Lower lobe of right lung (tissue), 2 donors: ENCODE measurements at regions not wholly inside any gene's neighbourhood (a gene's known extent, or its start where the extent isn't known, plus 50 kb on each side); places are given as distances from the start of the nearest gene placed in this dataset.

Experiments
- ATAC-seq, 2 donors: fragments of 200-7000 bp; cut with Tn5 transposase; one replicate each; pipeline ENCODE4 v1.9.1; 2020 to 2022; ENCODE audit warnings: mild to moderate bottlenecking in 2 of 2, moderate library complexity in 2 of 2
- DNase-seq: peaks from one replicate; pipeline ENCODE4 v3.0.0-alpha.2; 2020
- H3K27ac ChIP-seq: fragments of 200-600 bp; one replicate; pipeline ENCODE4 v1.8.0; 2022
- H3K27me3 ChIP-seq: fragments of 200-600 bp; one replicate; pipeline ENCODE4 v1.8.0; 2022; ENCODE audit warnings: low read depth
- H3K36me3 ChIP-seq: fragments of 200-600 bp; one replicate; pipeline ENCODE4 v1.8.0; 2022; ENCODE audit warnings: mild to moderate bottlenecking
- H3K4me1 ChIP-seq: fragments of 200-600 bp; one replicate; pipeline ENCODE4 v1.8.0; 2022
- H3K4me3 ChIP-seq: fragments of 200-600 bp; one replicate; pipeline ENCODE4 v1.8.0; 2022; ENCODE audit warnings: mild to moderate bottlenecking
- H3K9me3 ChIP-seq: fragments of 200-600 bp; one replicate; pipeline ENCODE4 v1.8.0; 2022
- intact Hi-C: fragments of 100-400 bp; cut with DNase I; formaldehyde crosslinking; loops from one replicate; pipeline ENCODE4 v1.11.0; 2022
- TF ChIP-seq, protein P1 (sequence below): fragments of 200-600 bp; IDR thresholded peaks from one replicate; pipeline ENCODE4 v1.8.0; 2022; ENCODE audit warnings: antibody characterized with exemption, mild to moderate bottlenecking
- donor health status: DM: no; HTN: yes; CAD: no; lungs with severe emphysema.

DNA sequence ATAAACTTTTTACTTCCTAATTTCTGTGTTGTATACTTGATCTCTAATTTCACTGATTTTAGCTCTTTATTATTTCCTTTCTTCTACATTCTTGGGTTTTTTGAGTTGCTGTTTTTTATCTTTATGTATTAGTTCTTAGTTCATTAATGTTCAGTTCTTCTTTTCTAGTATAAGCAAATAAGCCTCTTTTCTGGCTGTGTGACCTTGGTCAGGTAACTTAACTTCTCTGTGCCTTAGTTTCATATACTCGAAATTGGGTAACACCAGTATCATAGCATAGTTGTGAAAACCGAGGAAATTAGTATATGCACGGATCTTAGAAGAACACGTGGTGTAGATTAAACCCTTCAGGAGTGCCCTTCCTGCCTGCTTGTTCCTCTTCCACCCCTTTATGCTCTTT, 130.2 kb upstream of the C1QTNF9B start:
- intact Hi-C loops = loop anchor here (10.0 kb wide), 1 partner anchor 197 kb away; no protein-coding TSS in a partner anchor
- TF ChIP-seq, protein P1, sequence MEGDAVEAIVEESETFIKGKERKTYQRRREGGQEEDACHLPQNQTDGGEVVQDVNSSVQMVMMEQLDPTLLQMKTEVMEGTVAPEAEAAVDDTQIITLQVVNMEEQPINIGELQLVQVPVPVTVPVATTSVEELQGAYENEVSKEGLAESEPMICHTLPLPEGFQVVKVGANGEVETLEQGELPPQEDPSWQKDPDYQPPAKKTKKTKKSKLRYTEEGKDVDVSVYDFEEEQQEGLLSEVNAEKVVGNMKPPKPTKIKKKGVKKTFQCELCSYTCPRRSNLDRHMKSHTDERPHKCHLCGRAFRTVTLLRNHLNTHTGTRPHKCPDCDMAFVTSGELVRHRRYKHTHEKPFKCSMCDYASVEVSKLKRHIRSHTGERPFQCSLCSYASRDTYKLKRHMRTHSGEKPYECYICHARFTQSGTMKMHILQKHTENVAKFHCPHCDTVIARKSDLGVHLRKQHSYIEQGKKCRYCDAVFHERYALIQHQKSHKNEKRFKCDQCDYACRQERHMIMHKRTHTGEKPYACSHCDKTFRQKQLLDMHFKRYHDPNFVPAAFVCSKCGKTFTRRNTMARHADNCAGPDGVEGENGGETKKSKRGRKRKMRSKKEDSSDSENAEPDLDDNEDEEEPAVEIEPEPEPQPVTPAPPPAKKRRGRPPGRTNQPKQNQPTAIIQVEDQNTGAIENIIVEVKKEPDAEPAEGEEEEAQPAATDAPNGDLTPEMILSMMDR = no peak
- H3K4me1 ChIP-seq = peaks cover 13% of the 10 kb centered on the region
- H3K4me3 ChIP-seq = no peak overlapping the region
- no peaks in the 10 kb centered on the region for H3K36me3 ChIP-seq
- ATAC-seq = no peak
- H3K27me3 ChIP-seq = no peaks in the 10 kb centered on the region
- no peak overlapping the region for H3K27ac ChIP-seq
- no peaks in the 10 kb centered on the region for H3K9me3 ChIP-seq
- DNase-seq = no peak

DNA sequence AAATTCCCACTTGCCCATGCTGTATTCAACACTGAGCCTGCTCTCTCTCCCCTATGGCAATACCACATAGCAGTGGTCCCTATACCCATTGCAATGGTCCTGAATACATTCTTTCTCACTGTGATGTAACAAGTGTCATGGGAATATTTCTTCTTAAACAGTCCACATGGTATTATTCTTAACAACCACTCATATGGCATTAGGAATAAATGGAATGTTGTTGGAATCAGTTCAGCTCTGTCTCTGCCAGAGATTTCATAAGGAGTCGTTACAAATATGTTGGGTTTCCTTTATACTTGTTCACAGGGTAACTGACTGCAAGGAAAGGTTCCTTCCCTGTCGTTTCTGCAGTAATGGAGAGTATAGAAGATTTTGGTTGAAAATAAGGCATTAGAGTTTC, 128.3 kb upstream of the SPATA13 start:
- no peak for DNase-seq
- H3K27ac ChIP-seq = peak overlapping the region; percentile 57
- intact Hi-C loops = no loop called here

DNA sequence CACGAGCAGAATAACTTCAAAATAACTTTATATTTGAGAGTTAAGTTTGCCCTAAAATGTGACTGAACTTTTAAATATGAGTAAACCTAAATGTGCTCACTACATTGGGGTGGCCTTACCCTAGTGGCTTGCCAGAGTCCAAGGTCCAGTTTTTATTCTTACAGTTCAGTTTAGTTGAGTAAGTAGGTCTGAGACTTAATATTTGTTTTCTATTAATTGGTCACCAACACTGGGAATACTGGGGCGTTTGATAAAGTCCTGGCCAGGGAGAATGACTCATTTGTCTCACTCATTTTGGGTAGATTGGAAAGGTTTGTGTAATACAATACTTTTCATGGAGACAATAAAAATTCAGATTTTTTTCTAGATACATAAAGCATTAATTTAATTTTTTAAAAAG, 127.8 kb upstream of the SPATA13 start:
- Histone ChIP-seq H3K9me3 (no peaks in the 10 kb centered on the region), H3K4me1 (peaks cover 26% of the 10 kb centered on the region), H3K4me3 (no peak overlapping the region), H3K36me3 (no peaks in the 10 kb centered on the region), H3K27me3 (no peaks in the 10 kb centered on the region), H3K27ac (peak overlapping the region; percentile 57)
- no peak for DNase-seq
- peak in 1 of 2 donors; percentile 33 for ATAC-seq
- intact Hi-C loops = no loop called here
- TF ChIP-seq, protein P1 = no peak

More for the DNA sequence above, 128.3 kb upstream of the SPATA13 start:
- H3K4me3 ChIP-seq = no peak overlapping the region
- TF ChIP-seq, protein P1 = no peak
- peak; percentile 61 to 68 for ATAC-seq
- no peaks in the 10 kb centered on the region for H3K36me3 ChIP-seq
- H3K4me1 ChIP-seq = peaks cover 26% of the 10 kb centered on the region
- no peaks in the 10 kb centered on the region for H3K27me3 ChIP-seq
- H3K9me3 ChIP-seq = no peaks in the 10 kb centered on the region

DNA sequence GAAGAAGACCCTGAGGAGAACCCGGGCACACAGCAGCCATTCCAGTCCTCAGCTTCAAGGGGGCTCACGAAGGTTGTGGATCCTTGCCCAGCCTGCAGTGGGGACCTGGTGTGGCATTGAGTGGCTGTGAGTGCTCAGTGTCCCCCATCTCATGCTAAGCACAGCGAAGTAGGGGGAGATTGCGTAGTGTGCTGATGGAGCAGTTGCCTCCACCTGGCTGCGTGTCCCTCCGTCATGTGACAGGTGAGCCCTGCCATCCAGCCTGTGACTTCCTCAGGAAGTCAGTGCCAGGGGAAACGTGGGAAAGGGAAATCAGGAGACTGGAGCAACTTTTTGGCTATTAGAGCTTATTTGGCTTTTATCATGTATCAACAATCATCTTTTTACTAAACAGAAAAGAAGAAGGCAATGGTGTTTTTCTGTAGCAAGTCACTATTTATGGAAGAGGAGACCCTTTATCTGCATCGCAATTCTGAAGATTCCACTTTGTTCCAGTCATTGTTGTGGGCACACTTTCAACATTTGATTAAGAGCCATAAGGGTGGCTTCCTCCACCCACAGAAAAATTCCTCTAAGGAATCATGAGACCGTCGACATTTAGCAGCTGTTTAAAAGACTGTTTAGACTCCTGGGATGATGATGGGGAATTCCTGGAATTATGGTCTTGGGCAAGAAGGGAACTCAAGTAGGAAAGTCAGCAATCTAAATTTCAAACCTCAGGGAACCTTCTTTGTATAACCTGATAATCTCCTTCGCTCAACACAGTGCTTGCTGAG, 126.8 kb upstream of the SPATA13 start:
- TF ChIP-seq, protein P1 = no peak
- no peaks in the 10 kb centered on the region for H3K9me3 ChIP-seq
- H3K27me3 ChIP-seq = no peaks in the 10 kb centered on the region
- no peaks in the 10 kb centered on the region for H3K36me3 ChIP-seq
- intact Hi-C loops = no loop called here
- H3K4me3 ChIP-seq = no peak overlapping the region
- DNase-seq = no peak
- peak; percentile 40 to 60 for ATAC-seq
- peaks cover 26% of the 10 kb centered on the region for H3K4me1 ChIP-seq
- peak overlapping the region; percentile 57 for H3K27ac ChIP-seq

DNA sequence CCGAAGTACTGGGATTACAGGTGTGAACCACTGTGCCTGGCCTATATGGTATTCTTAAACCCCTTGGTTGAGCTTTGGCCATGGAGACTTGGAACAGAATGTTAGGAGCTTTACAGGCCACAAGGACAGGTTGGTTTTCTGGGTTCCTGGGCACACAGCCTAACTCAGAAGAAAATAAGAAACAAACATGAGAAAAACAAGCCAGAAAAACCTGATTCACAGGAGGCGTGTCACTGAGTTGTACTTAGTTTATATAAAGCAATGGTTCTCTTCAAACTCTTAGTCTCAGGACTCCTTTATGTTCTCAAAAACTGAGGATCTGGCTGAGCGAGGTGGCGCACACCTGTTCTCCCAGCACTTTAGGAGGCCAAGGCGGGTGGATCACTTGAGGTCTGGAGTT, 125.1 kb upstream of the SPATA13 start:
- intact Hi-C loops = no loop called here
- ATAC-seq = no peak
- Histone ChIP-seq H3K4me3 (no peak overlapping the region), H3K27ac (peak overlapping the region; percentile 28), H3K27me3 (no peaks in the 10 kb centered on the region), H3K4me1 (peaks cover 26% of the 10 kb centered on the region), H3K36me3 (no peaks in the 10 kb centered on the region), H3K9me3 (no peaks in the 10 kb centered on the region)
- TF ChIP-seq, protein P1 = no peak
- DNase-seq = no peak
